Neural progenitor cell (in vitro differentiated cells): ENCODE measurements at regions not wholly inside any gene's neighbourhood (a gene's known extent, or its start where the extent isn't known, plus 50 kb on each side); places are given as distances from the start of the nearest gene placed in this dataset.
"Not testable (repeated sequence)": the region's sequence is repeated elsewhere in the genome, so short reads cannot be mapped to it uniquely, and the experiment has no call there.

Experiments used
- EZH2 ChIP-seq: fragments of 200-600 bp; sonication (generic); IDR thresholded peaks from 2 replicates; pipeline ENCODE4 v1.6.1; 2017; ENCODE audit warnings: antibody characterized with exemption, mild to moderate bottlenecking, moderate library complexity
- EZH2phosphoT487 ChIP-seq: fragments of 200-600 bp; sonication (generic); IDR thresholded peaks from 2 replicates; pipeline ENCODE4 v1.6.1; 2017; ENCODE audit warnings: antibody characterized with exemption
- TF ChIP-seq, protein P1 (sequence below): fragments of 200-600 bp; sonication (generic); IDR thresholded peaks from 2 replicates; pipeline ENCODE4 v1.5.1; 2017; ENCODE audit warnings: antibody characterized with exemption, mild to moderate bottlenecking

GRCh38 chr16:21361612-21362227, 83.6 kb upstream of the CRYM start:
- TF ChIP-seq, protein P1, sequence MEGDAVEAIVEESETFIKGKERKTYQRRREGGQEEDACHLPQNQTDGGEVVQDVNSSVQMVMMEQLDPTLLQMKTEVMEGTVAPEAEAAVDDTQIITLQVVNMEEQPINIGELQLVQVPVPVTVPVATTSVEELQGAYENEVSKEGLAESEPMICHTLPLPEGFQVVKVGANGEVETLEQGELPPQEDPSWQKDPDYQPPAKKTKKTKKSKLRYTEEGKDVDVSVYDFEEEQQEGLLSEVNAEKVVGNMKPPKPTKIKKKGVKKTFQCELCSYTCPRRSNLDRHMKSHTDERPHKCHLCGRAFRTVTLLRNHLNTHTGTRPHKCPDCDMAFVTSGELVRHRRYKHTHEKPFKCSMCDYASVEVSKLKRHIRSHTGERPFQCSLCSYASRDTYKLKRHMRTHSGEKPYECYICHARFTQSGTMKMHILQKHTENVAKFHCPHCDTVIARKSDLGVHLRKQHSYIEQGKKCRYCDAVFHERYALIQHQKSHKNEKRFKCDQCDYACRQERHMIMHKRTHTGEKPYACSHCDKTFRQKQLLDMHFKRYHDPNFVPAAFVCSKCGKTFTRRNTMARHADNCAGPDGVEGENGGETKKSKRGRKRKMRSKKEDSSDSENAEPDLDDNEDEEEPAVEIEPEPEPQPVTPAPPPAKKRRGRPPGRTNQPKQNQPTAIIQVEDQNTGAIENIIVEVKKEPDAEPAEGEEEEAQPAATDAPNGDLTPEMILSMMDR = not testable (repeated sequence)
- not testable (repeated sequence) for TF ChIP-seq EZH2, EZH2phosphoT487
